Neural cell (in vitro differentiated cells): ENCODE measurements at regions not wholly inside any gene's neighbourhood (a gene's known extent, or its start where the extent isn't known, plus 50 kb on each side); places are given as distances from the start of the nearest gene placed in this dataset.

Experiments used
- EP300 ChIP-seq: fragments of 450-650 bp; conservative IDR thresholded peaks from 2 replicates; pipeline ENCODE4 v1.6.1; 2014; ENCODE audit warnings: antibody characterized with exemption, mild to moderate bottlenecking, moderate library complexity; ENCODE audit not compliant: poor library complexity, severe bottlenecking
- EZH2 ChIP-seq: fragments of 200-600, 300-800 bp; shearing (Covaris generic), sonication (generic); IDR thresholded peaks from 2 replicates; pipeline ENCODE4 v1.6.1; 2014; ENCODE audit warnings: antibody characterized with exemption, low read length, borderline replicate concordance, mild to moderate bottlenecking; ENCODE audit not compliant: insufficient read depth, poor library complexity, severe bottlenecking
- POLR2AphosphoS5 ChIP-seq: IDR thresholded peaks from 2 replicates; pipeline ENCODE4 v1.6.1; 2012
- TAF1 ChIP-seq: IDR thresholded peaks from 2 replicates; pipeline ENCODE4 v1.6.1; 2012; ENCODE audit warnings: low read depth
- TF ChIP-seq, protein P1 (sequence below): fragments of 450-650 bp; IDR thresholded peaks from 2 replicates; pipeline ENCODE4 v1.5.1; 2014; ENCODE audit warnings: antibody characterized with exemption, mild to moderate bottlenecking, moderate library complexity; ENCODE audit not compliant: poor library complexity, severe bottlenecking
- TF ChIP-seq, protein P2 (sequence below): IDR thresholded peaks from 2 replicates; pipeline ENCODE4 v1.6.1; 2012; ENCODE audit warnings: borderline replicate concordance

DNA sequence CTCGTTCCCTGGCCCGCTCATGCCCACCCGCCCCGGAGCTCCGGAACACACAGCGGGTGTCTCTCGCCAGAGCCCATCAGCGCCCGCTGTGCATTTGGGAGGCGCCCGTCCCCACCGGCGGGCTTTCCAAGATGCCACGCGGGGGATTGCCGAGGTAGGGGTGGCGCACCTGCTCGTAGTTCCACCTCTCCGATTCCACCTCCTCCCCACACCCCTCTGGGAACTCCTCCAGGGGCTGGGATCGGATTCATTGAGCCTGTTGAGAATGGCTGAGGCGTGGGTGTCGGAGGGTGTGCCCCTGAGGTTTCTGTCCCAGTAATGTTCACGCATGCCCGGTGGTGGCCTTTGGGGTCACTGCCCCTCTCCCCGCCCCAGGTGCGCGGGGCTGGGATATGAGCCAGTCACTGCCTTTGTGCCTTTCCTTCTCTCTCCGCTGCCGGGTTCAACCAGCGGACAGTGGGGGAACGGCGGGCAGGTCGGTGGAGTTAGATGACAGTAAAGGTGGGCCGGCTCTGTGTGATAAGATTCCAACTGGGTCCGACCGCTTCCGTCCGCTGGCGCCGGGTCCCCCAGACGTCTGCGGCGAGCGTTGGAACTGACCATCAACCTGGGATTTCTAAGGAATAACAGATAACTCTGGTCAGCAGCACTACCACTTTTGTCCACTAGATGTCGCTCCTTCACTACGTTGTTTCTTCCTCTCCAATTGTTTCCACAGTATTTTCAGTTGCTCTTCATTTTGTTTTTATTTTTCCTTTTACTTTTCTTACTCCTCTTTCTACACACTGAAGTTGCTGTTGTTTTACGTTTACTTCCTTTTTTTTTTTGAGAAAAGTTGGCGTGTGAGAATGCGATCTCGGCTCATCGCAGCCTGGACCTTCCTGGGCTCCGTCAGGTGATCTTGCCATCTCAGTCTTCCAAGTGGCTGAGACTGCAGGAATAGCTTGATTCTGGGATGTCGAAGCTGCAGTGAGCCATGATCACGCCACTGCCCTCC is 178.1 kb upstream of the ALG10B start:
- TF ChIP-seq EZH2 (no peak), POLR2AphosphoS5 (no peak), TAF1 (no peak), EP300 (no peak)
- TF ChIP-seq, protein P1, sequence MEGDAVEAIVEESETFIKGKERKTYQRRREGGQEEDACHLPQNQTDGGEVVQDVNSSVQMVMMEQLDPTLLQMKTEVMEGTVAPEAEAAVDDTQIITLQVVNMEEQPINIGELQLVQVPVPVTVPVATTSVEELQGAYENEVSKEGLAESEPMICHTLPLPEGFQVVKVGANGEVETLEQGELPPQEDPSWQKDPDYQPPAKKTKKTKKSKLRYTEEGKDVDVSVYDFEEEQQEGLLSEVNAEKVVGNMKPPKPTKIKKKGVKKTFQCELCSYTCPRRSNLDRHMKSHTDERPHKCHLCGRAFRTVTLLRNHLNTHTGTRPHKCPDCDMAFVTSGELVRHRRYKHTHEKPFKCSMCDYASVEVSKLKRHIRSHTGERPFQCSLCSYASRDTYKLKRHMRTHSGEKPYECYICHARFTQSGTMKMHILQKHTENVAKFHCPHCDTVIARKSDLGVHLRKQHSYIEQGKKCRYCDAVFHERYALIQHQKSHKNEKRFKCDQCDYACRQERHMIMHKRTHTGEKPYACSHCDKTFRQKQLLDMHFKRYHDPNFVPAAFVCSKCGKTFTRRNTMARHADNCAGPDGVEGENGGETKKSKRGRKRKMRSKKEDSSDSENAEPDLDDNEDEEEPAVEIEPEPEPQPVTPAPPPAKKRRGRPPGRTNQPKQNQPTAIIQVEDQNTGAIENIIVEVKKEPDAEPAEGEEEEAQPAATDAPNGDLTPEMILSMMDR: peak; percentile 83
- TF ChIP-seq, protein P2, sequence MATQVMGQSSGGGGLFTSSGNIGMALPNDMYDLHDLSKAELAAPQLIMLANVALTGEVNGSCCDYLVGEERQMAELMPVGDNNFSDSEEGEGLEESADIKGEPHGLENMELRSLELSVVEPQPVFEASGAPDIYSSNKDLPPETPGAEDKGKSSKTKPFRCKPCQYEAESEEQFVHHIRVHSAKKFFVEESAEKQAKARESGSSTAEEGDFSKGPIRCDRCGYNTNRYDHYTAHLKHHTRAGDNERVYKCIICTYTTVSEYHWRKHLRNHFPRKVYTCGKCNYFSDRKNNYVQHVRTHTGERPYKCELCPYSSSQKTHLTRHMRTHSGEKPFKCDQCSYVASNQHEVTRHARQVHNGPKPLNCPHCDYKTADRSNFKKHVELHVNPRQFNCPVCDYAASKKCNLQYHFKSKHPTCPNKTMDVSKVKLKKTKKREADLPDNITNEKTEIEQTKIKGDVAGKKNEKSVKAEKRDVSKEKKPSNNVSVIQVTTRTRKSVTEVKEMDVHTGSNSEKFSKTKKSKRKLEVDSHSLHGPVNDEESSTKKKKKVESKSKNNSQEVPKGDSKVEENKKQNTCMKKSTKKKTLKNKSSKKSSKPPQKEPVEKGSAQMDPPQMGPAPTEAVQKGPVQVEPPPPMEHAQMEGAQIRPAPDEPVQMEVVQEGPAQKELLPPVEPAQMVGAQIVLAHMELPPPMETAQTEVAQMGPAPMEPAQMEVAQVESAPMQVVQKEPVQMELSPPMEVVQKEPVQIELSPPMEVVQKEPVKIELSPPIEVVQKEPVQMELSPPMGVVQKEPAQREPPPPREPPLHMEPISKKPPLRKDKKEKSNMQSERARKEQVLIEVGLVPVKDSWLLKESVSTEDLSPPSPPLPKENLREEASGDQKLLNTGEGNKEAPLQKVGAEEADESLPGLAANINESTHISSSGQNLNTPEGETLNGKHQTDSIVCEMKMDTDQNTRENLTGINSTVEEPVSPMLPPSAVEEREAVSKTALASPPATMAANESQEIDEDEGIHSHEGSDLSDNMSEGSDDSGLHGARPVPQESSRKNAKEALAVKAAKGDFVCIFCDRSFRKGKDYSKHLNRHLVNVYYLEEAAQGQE: no peak
